H4 (cell line): ENCODE measurements at regions not wholly inside any gene's neighbourhood (a gene's known extent, or its start where the extent isn't known, plus 50 kb on each side); places are given as distances from the start of the nearest gene placed in this dataset.
"Not testable (repeated sequence)": the region's sequence is repeated elsewhere in the genome, so short reads cannot be mapped to it uniquely, and the experiment has no call there.

Experiments used
- DNase-seq: peaks from one replicate; pipeline ENCODE4 v3.0.0-alpha.2; 2015; ENCODE audit warnings: low spot score

GRCh38 chr2:65576278-65576677 lies 143.9 kb upstream of the SPRED2 start:
- DNase-seq: no peak

DNA sequence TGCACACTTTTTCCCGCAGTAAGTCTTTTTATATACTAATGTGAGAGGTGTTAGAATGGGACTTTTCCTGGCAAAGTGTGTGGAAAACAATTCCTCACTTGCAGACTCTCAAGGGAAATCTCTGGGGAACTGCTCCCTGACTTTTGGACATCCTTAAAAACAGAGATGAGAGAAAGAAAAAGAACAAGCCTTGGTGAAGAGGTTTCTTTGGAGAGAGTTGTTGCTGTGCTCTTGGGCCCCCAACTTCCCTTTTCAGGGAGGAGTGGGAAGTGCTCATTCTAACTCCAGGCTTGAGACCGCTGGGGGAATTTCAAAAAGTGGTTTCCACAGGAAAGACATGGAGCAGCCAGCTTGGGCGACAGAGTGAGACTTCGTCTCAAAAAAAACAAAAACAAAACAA lies 142.6 kb upstream of the SPRED2 start:
- no peak for DNase-seq

DNA sequence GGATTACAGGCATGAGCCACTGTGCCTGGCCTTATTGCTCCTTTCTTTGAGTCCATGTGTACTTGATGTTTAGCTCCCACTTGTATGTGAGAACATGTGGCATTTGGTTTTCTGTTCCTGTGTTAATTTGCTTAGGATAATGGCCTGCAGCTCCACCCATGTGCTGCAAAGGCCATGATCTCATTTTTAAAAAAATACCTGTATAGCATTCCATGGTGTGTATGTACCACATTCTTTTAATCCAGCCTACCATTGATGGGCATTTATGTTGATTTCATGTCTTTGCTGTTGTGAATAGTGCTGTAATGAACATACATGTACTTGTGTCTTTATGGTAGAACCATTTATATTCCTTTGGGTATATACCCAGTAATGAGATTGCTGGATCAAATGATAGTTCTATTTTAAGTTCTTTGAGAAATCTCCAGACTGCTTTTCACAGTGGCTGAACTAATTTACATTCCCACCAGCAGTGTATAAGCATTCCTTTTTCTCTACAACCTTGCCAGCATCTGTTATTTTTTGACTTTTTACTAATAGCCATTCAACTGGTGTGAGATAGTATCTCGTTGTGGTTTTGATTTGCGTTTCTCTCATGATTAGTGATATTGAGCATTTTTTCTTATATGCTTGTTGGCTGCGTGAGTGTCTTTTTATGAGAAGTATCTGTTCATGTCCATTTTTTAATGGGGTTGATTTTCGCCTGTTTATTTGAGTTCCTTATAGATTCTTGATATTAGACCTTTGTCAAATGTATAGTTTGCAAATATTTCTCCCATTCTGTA lies 136.4 kb upstream of the SPRED2 start:
- DNase-seq: not testable (repeated sequence)

GRCh38 chr2:65566617-65567016 lies 134.2 kb upstream of the SPRED2 start:
- DNase-seq: no peak

DNA sequence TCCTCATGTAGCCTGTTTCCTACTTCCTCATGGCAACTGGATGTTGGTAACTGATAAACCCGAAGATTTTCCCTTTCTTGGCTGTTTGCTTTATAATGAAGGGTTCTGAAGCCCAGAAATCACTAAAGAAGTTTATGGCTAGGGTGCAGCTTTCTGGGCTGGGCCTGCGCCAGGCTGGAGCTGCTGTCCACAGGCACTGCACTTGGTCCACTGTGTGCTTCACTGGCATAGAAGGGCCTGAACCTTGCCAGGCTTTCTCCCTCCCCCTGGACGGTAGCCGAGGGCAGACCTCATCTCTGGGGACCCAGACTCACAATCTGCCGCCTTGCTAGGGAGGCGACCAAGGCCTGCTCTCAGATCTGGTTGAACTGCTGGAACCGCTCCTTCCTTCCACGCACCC lies 133.3 kb upstream of the SPRED2 start:
- no peak for DNase-seq

- DNase-seq: no peak
These were observed 131.9 kb upstream of the SPRED2 start for GRCh38 chr2:65564299-65564698.

- DNase-seq: no peak
These were observed 130.5 kb upstream of the SPRED2 start for GRCh38 chr2:65562890-65563289.

DNA sequence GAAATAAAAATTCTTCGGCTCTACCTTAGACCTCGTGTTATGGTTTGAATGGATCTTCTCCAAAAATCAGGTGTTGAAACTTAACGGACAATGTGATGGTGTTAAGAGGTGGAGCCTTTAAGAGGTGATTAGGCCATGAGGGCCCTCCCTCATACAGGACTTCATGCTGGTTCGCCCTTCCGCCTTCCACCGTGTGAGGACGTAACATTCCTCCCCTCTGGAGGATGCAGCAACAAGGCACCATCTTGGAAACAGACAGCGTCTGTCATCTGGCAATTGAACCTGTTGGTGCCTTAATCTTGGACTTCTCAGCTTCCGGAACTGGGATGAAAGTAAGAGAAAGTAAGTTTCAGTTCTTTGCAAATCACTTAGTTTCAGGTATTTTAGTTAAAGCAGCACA lies 126.3 kb upstream of the SPRED2 start:
- no peak for DNase-seq

DNA sequence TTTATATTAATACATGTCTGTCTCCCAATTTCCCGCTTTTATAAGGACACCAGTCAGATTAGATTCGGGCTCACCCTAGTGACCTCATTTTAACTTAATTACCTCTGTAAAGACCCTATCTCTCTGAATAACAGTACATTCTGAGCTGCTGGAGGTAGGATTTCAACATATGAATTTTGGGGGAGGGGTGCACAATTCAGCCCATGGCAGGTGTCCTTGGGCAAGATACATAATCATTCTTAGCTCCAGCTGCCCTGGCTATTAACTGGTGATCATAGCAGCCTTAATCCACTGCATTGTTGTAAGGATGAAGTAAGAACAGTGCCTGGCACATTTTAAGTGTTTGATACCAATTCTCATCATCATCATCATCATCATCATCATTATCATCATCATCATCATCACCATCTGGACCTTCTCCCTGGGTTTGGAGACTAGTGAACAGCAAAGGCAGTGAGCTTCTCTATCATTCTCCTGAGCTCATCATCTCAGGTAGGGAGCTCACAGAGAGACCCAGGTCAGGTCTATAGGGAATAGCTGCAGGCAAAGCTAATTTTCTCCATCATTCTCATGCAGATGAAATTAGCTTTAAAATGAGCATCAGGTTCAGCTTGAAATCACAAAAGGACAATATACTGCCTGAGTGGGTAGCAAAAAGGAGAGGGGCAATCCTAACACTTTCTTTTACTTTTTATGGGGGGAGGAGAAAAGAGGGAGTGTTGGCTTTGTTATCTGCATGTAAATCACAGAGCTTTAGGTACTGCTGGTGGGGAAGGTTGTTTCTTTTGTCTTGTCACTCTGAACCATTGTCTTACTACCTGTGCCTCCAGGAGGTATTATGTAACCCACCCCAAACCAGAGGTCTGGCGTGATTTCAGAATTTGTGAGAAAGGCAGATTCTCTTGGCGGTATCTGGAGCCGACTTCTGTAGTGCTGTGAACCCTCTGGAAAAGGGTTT lies 125.5 kb upstream of the SPRED2 start:
- no peak for DNase-seq

- no peak for DNase-seq
These were observed 122.6 kb upstream of the SPRED2 start for GRCh38 chr2:65554765-65555591.

DNA sequence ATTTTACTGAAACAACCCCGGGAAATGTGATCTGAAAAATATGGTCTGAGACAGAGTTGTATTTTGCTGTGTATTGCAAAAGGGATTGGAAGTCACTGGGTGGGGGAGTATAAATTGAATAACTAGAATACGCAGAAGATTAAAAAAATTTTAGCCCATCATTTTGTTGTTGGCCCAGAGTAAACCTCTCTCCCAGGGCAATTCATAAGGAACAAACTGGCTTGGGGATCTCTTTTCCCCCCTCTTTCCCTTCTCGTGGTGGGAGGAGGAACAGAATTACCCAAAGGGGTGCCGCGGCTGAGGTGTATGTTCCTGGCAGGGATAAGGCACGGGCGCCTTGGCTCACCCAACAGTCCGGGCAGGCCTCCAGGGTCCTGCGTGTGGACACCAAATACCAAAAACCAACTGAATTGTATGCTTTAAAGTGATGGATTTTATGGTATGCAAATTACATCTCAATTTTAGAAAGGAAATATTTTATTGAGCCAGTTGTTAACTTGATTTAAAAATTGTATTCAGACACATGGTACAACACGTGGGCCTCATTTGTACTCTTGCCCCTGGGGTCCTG lies 121.2 kb upstream of the SPRED2 start:
- DNase-seq: no peak

DNA sequence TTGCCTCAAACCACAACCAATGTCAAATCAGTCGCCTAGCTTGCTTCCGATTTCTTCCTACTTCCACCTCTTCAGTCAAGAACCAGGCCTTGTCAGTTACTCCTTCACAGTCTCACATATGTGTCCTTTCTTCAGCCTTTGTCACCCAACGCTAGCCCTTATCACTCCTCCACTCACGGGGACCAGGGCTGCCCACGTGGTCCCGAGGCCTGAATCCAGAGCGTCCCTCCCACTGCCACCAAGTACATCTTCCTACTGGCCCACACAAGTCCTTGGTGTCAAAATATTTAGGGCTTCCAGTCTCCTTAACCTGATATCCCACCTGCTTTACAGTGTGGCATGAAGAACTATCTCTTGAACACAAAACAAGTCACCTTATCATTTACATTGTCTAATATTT lies 119.1 kb upstream of the SPRED2 start:
- DNase-seq: no peak

GRCh38 chr2:65550246-65550645 lies 117.8 kb upstream of the SPRED2 start:
- no peak for DNase-seq

- no peak for DNase-seq
These were observed 117.2 kb upstream of the SPRED2 start for GRCh38 chr2:65549631-65550030.

- DNase-seq: no peak
These were observed 116.8 kb upstream of the SPRED2 start for GRCh38 chr2:65549257-65549627.

DNA sequence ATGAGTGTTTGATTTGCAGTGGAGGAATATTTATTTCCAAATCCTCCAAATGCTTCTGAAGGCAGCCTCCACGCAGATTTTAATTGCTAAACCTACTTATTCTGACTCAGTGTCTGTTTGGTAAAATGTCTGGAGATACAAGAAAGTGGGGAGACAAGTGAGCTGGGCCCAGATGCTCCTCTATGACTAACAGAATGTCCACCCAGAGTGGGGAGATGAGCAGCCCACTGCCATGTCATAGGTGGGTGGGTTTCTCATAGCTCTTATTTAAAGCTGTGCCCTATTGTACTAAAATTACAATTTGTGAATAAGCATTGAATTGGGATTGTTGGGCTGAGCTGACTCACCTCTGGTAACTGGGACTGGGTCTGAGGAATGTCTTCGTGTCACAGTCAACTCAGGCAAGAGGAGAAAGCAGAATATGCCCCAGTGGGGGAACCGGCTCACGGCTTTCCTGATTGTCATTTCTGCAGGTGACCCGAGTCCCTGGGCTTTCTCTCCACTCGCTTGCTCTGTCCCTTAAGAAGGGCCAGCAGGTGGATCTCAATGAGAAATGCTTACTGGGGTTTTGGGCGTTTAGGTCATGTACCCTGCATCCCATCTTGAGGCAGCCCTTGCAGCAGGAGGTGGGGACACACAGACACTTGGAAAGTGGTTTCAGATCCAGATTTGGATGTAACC lies 116.3 kb upstream of the SPRED2 start:
- no peak for DNase-seq

DNA sequence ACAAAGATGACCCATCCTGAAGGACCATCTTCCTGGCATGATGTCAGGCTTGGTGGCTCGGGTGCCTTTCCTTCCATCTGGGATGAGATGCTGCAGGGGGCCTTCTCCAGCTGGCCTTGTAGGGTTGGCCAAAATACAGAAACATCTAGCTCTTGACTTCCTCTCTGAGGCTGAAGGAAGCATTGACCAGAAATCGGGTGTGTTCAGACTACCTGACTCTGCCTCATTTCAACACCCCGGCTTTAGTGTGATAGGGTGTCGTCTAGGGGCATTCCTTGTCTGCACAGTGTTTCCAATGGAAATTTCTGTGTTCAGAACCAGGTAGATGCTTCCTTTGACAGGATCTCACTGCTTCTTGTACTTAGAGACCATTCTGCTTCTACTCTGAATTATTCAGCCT lies 115.7 kb upstream of the SPRED2 start:
- no peak for DNase-seq

DNA sequence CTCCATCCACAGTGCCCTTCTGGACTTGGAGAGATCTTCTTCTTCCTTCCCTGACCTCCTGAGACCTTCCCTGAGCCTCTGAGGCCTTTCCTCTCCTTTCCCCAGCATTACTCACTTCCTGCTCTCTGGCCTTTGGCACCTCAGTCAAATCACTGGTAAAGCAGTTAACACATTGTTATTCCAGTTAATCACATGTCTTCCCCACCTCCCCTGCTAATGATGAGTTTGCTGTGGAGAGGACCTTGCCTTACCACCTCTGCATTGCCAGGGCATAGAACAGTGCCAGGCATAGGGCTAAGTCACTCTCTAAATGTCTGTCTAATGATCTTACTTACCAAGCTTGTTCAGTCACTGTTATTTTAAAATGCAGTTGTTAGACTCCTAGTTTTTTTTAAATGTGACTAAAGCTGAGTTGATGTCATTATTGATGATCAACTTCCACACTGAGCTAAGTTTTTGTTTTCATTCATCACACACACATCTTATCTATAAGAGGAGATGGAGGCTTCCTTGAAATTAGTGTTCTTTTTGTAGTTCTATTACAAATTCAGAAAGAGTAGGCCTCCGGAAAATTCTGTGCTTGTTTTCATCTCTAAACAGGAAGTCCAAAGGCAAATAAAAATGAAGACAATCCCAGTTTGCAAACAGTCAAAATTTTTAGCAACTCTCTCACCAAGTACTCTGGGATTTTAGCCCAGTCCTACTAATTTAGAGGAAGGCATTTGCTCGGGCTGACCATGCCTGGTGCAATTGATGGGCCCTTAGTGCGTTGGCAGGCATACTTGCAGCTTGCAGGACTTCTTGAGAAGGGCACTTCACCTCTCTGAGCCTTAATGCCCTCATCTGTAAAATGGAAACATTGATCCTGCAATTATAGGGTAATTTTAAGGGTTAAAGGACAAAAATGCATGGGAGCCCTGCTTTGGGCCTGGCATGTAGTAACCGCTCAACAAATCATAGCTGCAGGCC lies 113.7 kb upstream of the SPRED2 start:
- DNase-seq: no peak

DNA sequence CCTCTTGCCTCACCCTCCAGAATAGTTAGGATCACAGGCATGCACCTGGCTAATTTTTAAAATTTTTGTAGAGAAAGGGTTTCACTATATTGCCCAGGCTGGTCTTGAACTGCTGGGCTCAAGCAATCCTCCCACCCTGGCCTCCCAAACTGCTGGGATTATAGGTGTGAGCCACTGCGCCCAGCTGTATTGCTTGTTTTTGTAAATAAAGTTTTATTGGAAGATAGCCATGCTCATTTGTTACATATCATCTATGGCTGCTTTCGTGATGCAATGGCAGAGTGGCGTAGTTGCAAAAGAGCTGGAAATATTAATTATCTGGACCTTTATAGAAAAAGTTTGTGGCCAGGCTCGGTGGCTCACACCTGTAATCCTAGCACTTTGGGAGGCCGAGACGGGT lies 109.4 kb upstream of the SPRED2 start:
- no peak for DNase-seq

GRCh38 chr2:65539633-65540032 lies 107.2 kb upstream of the SPRED2 start:
- no peak for DNase-seq
